ENCODE measurements at regions not wholly inside any gene's neighbourhood (a gene's known extent, or its start where the extent isn't known, plus 50 kb on each side); places are given as distances from the start of the nearest gene placed in this dataset.
A peak's percentile ranks its signal among the peaks of the same experiment; 100 is the strongest.

GRCh38 chr7:155203059-155203881 is 94.4 kb upstream of the INSIG1 start:
- DNase-seq: no peak

DNA sequence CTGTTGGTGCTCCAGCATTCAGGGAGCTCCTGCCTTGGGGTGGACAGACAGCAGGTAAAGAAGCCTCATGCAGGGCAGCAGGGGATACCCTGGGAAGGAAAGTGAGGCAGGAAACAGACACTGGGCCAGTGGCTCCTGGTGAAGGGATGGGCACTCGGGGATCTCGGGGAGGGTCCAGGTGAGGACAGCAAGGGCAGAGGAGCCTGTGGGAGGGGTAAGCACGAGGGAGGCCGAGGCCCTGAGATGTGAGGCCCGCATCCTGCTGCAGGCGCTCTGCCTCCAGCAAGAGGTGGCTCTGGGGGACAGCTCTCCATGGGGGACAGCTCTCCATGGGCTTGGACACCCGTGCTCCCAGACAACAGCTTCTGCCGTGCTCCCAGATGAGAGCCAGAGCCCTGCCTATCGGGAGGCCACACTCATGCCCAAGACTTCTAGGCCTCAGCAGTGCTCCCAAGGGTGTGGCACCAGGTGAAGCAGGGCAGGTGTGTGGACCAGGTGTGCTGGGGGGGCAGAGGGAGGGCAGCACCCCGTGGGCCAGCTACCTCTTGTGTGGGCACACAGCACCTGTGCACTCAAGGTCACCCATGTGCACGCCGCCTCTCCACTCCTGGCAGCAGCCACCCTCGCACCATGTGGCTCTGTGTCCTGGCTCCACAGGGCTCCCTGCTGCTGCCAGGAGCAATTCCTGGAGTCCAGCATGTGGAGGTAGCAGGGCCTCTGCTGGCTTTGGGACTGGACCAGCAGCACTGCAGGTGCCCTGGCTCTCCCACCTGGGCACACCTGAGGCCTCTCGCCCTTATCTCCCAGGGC is 93.6 kb upstream of the INSIG1 start:
- DNase-seq: no peak

GRCh38 chr7:155204744-155205367 is 92.8 kb upstream of the INSIG1 start:
- no peak for DNase-seq

GRCh38 chr7:155205368-155206317 is 92.0 kb upstream of the INSIG1 start:
- DNase-seq: peak; percentile 72 to 87 (median 78)

DNA sequence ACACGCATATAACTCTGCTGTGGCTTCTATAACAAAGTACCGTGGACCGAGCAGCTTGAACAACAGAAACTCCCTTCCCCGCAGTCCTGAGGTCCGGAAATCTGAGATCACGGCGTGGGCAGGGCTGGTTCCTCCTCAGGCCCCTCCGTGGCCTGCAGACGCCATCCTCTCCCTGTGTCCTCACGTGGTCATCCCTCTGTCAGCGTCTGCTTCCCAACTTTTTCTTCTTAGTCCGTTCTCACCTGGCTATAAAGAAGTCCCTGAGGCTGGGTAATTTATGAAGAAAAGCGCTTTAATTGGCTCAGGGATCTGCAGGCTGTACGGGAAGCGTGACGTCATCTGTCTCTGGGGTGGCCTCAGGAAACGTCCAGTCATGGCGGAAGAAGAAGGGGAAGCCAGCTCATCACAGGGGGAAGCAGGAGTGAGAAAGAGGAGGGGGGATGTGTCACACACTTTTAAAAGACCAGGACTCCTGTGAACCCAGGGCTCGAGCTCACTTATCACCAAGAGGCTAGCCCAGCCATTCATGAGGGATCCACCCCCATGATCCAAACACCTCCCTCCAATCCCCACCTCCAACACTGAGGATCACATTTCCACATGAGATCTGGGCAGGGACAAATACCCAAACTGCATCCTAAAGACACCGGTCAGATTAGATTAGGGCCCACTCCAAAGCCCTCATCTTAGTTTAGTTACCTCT is 91.2 kb upstream of the INSIG1 start:
- DNase-seq: peak in 3 of 4 experiments; percentile 28 to 53 (median 48)

DNA sequence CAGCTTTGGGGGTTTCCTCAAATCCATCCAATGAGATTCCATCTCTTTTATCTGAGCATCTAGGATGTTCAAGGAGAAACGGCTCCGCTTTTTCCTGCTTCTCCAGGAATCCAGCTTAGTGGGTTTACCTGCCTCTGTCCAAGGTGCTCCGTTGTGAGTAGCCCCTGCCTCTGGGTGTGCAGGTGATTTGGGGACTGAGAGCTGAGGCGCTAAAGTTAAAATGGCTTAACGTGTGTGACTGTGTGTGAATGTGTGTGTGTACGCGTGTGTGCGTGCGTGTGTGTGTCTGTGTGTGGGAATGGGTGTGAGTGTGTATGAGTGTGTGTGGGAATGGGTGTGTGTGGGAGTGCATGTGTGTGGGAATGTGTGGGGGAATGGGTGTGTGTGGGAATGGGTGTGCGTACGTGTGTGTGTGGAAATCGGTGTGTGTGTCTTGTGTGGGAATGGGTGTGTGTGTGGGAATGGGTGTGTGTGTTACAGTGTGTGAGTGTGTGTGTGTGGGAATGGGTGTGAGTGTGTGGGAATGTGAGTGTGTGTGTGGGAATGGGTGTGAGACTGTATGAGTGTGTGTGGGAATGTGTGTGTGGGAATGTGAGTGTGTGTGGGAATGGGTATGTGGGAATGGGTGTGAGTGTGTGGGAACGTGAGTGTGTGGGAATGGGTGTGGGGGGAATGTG is 90.2 kb upstream of the INSIG1 start:
- DNase-seq: no peak

DNA sequence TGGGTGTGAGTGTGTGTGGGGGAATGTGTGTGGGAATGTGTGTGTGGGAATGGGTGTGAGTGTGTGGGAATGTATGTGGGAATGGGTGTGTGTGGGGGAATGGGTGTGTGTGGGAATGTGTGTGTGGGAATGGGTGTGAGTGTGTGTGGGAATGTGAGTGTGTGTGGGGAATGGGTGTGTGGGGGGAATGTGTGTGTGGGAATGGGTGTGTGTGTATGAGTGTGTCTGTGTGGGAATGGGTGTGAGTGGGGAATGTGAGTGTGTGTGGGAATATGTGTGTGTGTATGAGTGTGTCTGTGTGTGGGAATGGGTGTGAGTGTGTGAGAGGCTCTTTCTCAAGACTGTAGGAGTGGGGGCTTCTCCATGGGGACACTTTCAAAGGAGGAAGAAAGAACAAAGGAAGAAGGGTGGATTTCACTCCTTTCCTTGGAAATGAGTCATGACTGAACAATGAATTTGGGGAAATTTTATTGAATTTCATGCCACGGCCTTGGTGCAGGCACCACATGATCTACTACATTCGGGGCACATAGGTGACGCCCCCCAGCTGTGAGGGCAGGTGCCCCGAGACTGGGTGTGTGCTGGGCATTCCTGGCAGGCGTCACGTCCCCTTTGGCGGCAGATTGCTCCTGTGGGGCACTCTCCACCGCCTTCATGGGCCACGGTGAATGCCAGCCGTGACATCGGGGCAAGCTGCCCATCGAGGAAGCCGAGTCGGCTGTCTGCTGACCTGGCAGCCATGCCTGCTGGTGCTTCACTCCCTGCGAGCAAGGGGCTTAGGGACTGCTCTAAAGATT is 88.8 kb upstream of the INSIG1 start:
- DNase-seq: no peak

DNA sequence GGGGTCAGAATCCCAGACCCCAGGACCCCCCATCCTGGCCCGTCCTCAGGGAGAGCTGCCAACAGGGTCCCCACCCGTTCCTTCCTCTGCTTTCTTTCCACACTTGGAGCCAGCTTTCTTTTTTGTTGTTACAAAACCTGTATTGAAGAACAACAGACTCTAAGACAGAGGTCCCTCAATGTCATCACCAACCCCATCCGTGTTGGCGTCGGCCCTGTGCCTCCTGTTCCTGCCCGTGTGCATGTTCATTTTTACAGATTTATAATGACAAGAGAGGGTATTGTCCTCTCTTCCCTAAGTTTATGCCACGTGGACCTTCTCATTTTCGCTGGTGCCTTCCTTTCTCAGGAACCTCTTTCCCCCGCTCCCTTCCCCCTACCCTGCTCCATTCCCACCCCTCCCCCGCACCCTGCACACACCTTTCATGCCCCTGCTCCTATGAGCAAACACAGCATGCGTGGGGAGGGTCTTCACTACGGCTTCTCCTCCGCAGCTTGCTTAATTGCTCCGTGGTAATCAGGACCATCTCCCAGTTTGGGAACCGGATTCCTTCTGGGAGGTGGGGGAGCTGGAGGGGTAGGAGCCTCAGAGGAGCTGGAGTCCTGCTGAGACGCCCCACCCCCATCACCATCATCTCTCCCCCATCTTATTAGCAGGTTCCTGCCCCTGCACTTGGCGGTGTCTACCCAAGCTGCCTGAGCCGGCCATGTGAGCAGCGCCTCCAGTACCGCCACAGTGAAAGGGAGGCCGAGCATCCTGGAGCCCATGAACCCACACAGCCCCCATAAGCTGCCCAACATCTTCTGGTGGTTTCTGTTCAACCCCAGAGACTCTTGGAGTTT is 88.0 kb upstream of the INSIG1 start:
- no peak for DNase-seq

GRCh38 chr7:155210356-155210755 is 87.3 kb upstream of the INSIG1 start:
- no peak for DNase-seq

GRCh38 chr7:155211173-155211572 is 86.5 kb upstream of the INSIG1 start:
- DNase-seq: no peak

DNA sequence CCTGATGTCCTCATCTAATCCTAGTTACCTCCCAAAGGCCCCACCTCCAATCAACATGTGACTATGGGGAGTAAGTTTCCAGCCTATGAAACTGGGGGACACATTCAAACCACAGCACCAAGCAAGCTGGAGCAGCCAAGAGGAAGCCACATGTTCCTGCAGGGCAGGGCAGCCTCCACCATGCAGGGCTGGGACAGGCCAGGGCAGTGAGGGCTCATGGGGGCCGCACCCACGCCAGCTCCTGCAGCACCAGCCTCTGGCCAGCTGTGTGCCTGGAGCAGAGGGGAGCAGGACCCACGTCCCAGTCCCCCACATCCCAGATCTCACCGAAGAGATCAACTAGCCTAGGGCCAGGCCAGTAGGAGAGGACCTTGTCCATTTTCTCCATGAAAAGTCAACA is 85.9 kb upstream of the INSIG1 start:
- no peak for DNase-seq

- DNase-seq: no peak
Observed at GRCh38 chr7:155212301-155213015, 85.2 kb upstream of the INSIG1 start.

GRCh38 chr7:155213385-155213784 is 84.3 kb upstream of the INSIG1 start:
- DNase-seq: no peak

DNA sequence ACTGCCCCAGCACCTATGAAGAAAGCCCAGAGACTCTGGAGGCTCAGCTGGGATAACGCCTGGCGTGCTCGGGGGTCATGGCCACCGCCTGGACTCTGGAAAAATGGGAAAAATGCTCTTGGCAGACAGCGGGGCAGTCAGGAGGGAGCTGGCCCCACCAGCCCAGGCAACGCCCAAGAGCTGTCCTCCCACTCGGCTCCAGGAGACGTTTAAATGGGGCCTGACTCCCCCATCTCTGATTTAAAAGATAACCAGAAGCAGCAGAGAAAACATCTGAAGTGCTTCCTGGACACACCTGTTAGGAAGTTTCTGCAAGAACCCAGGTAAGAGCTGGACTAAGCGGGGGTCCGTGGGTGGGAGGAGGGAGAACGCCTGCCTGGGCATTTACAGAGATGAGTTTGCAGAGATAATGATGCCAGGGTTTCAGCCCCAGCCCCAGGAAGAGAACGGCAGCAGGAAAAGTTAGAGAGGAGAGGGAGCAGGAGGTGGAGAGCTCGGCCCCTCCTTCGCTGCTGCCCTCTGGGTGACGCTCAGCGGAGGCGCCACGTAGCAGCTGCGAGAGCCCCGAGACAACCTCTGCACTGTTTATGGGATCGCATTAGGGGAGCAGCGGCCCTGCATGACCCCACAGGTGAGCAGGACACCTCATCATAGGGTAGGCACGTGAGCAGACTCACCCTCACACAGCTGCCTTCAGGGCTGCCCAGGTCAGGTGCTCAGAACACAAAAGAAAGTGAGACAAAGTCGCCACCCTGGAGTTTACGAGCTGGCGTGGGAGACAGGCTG is 83.5 kb upstream of the INSIG1 start:
- no peak for DNase-seq

DNA sequence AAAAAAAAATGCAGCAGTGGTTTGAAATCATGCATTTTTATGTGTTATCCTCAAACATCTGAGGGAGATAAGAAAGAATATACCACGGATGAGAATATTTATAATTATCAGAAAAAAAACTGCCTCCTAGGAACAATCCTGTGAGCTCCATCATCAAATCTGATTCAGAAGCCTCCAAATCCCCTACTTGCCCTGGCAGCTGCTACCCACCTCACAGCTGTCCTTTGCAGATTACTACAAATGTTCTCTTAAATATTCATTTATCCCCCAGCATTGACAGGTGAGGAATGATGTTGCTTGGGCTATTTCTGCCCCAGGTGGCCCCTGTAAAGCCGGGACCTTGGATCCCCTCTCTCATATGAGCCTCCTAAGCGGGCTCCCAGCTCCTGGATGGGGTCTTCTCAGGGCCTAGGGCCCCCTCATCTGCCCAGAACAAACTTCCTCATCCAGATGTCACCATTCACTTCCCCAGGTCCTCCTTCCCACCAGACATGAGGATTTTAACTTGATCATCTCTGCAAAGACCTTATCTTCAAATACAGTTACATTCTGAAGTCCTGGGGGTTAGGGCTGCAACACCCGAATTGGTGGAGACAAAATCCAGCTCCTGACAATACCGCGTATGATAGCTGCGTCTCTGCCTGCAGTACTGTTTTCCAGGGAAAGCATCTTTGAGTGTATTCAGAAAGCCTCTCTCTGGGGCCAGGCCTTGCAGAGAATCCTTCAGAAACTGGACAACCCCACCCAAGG is 81.9 kb upstream of the INSIG1 start:
- DNase-seq: no peak

DNA sequence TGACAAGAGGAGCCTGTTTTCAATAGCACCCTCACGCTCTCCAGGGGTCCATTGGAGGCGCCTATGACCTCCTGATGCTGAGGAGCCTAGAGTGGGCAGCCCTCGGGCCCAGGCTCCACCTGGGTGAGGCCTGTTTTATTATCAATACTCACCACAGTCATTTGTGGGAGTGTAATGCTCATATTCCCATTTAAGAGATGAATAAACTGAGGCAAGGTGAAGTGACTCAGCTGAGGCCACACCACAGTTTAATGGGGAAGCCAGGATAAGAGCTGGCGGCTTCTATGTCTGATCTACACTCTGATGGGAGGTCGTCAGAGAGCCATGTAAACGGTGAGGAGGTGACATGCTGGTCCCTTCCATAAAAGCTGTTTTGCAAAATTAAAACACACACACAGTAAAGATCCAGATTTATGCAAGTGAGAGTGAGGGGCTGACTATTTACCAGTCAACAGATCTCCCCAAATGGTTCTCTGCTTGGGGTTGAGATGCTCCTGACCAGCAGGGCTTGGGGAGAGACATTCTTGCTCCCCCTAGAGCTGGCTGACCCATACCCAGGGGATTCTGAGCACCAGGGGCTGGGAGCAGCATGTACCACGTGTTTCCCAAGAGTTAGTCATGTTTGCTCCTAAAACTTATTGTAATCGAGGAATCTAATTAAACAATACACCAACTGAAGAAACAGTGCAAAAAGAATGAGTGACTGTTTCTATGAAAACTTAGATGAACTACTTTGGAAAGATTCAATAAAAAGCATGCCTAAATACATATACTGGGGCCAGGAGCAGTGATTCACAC is 81.0 kb upstream of the INSIG1 start:
- no peak for DNase-seq
